H9 (cell line): ENCODE measurements at regions not wholly inside any gene's neighbourhood (a gene's known extent, or its start where the extent isn't known, plus 50 kb on each side); places are given as distances from the start of the nearest gene placed in this dataset.

Experiments
- DNase-seq: peaks from one replicate; pipeline ENCODE4 v3.0.0-alpha.2; 2017
- H2AFZ ChIP-seq: one replicate; pipeline ENCODE4 v1.6.1; 2013; ENCODE audit warnings: mild to moderate bottlenecking, low read length, control low read depth, moderate library complexity
- H2AK5ac ChIP-seq: 2 replicates; pipeline ENCODE4 v1.6.1; 2013; ENCODE audit warnings: low read length, control low read depth, mixed read lengths; ENCODE audit not compliant: insufficient read length
- H2BK120ac ChIP-seq: one replicate; pipeline ENCODE4 v1.6.1; 2013; ENCODE audit warnings: low read depth, mild to moderate bottlenecking, low read length, control low read depth, inconsistent platforms; ENCODE audit not compliant: poor library complexity, severe bottlenecking
- H2BK12ac ChIP-seq: 2 replicates; pipeline ENCODE4 v1.6.1; 2013; ENCODE audit warnings: low read length, control low read depth, mixed read lengths, low read depth; ENCODE audit not compliant: insufficient read length
- H2BK15ac ChIP-seq: 2 replicates; pipeline ENCODE4 v1.6.1; 2013; ENCODE audit warnings: low read depth, low read length, control low read depth
- H2BK20ac ChIP-seq: one replicate; pipeline ENCODE4 v1.6.1; 2013; ENCODE audit warnings: low read depth, mild to moderate bottlenecking, low read length, control low read depth, inconsistent platforms; ENCODE audit not compliant: poor library complexity, severe bottlenecking
- H2BK5ac ChIP-seq: 2 replicates; pipeline ENCODE4 v1.6.1; 2013; ENCODE audit warnings: low read length, control low read depth, mixed read lengths; ENCODE audit not compliant: insufficient read length
- H3K14ac ChIP-seq: 2 replicates; pipeline ENCODE4 v1.6.1; 2013; ENCODE audit warnings: low read length, control low read depth; ENCODE audit not compliant: insufficient read depth
- H3K18ac ChIP-seq: 2 replicates; pipeline ENCODE4 v1.6.1; 2013; ENCODE audit warnings: low read depth, mild to moderate bottlenecking, mixed read lengths, low read length, control low read depth; ENCODE audit not compliant: insufficient read length
- H3K23ac ChIP-seq: 2 replicates; pipeline ENCODE4 v1.6.1; 2013; ENCODE audit warnings: low read length, control low read depth, mixed read lengths, low read depth; ENCODE audit not compliant: insufficient read length
- H3K23me2 ChIP-seq: 2 replicates; pipeline ENCODE4 v1.6.1; 2013; ENCODE audit warnings: low read depth, mild to moderate bottlenecking, mixed read lengths, low read length, control low read depth; ENCODE audit not compliant: insufficient read length, poor library complexity, severe bottlenecking
- H3K27ac ChIP-seq: 2 replicates; pipeline ENCODE4 v1.5.1; 2013; ENCODE audit warnings: low read length, control low read depth, mixed read lengths, low read depth; ENCODE audit not compliant: insufficient read length
- H3K27me3 ChIP-seq: 2 replicates; pipeline ENCODE4 v1.6.1; 2013; ENCODE audit warnings: low read length, control low read depth, inconsistent platforms; ENCODE audit not compliant: insufficient read depth
- H3K4ac ChIP-seq: 2 replicates; pipeline ENCODE4 v1.6.1; 2013; ENCODE audit warnings: low read depth, mild to moderate bottlenecking, control low read depth, inconsistent platforms, low read length, moderate library complexity
- H3K4me1 ChIP-seq: 2 replicates; pipeline ENCODE4 v1.6.1; 2013; ENCODE audit warnings: low read length, control low read depth, inconsistent platforms; ENCODE audit not compliant: insufficient read depth
- H3K4me2 ChIP-seq: 2 replicates; pipeline ENCODE4 v1.6.1; 2013; ENCODE audit warnings: low read length, control low read depth, mixed read lengths; ENCODE audit not compliant: insufficient read length, insufficient read depth
- H3K56ac ChIP-seq: 2 replicates; pipeline ENCODE4 v1.6.1; 2013; ENCODE audit warnings: low read depth, mild to moderate bottlenecking, mixed read lengths, low read length, control low read depth; ENCODE audit not compliant: insufficient read length
- H3K79me1 ChIP-seq: 2 replicates; pipeline ENCODE4 v1.6.1; 2013; ENCODE audit warnings: low read depth, mild to moderate bottlenecking, moderate library complexity, low read length, control low read depth, inconsistent platforms; ENCODE audit not compliant: insufficient read depth, poor library complexity, severe bottlenecking
- H3K79me2 ChIP-seq: 2 replicates; pipeline ENCODE4 v1.6.1; 2013; ENCODE audit warnings: low read length, control low read depth, inconsistent platforms; ENCODE audit not compliant: insufficient read depth
- H3K9ac ChIP-seq: 2 replicates; pipeline ENCODE4 v1.6.1; 2013; ENCODE audit warnings: low read length, control low read depth, mixed read lengths; ENCODE audit not compliant: insufficient read length; ENCODE audit errors: extremely low read depth
- H3K9me3 ChIP-seq: one replicate; pipeline ENCODE4 v1.6.1; 2013; ENCODE audit warnings: low read depth, low read length, inconsistent platforms; ENCODE audit not compliant: control insufficient read depth
- H3T11ph ChIP-seq: one replicate; pipeline ENCODE4 v1.6.1; 2013; ENCODE audit warnings: mild to moderate bottlenecking, low read length, control low read depth, inconsistent platforms
- H4K20me1 ChIP-seq: one replicate; pipeline ENCODE4 v1.6.1; 2013; ENCODE audit not compliant: control insufficient read depth, insufficient read length, insufficient read depth
- H4K5ac ChIP-seq: 2 replicates; pipeline ENCODE4 v1.6.1; 2013; ENCODE audit warnings: low read depth, mild to moderate bottlenecking, mixed read lengths, low read length, control low read depth; ENCODE audit not compliant: insufficient read length
- H4K8ac ChIP-seq: replicated peaks from 2 replicates; pipeline ENCODE4 v1.6.1; 2013; ENCODE audit warnings: low read length, control low read depth, mixed read lengths, low read depth; ENCODE audit not compliant: insufficient read length
- H4K91ac ChIP-seq: 2 replicates; pipeline ENCODE4 v1.6.1; 2013; ENCODE audit warnings: low read depth, mild to moderate bottlenecking, moderate library complexity, mixed read lengths, low read length, control low read depth; ENCODE audit not compliant: insufficient read length
- H3K27ac Mint-ChIP-seq, 3 experiments: 2 replicates in 2 of 3; 3 replicates in 1 of 3; pipeline ENCODE4 v1.8.0; 2020 to 2021; ENCODE audit warnings: mixed read lengths in 3 of 3, mild to moderate bottlenecking in 1 of 3, moderate library complexity in 1 of 3
- H3K27me3 Mint-ChIP-seq: 2 replicates; pipeline ENCODE4 v1.8.0; 2021; ENCODE audit warnings: low read depth, mild to moderate bottlenecking, moderate library complexity, mixed read lengths
- H3K36me3 Mint-ChIP-seq, 3 experiments: 2 replicates in 2 of 3; 3 replicates in 1 of 3; pipeline ENCODE4 v1.8.0; 2020 to 2021; ENCODE audit warnings: low read depth in 3 of 3, mixed read lengths in 3 of 3; ENCODE audit not compliant: insufficient read depth in 1 of 3
- H3K4me1 Mint-ChIP-seq, 2 experiments: 2 replicates each; pipeline ENCODE4 v1.8.0; 2020; ENCODE audit warnings: mixed read lengths in 2 of 2
- H3K4me3 Mint-ChIP-seq, 2 experiments: 2 replicates in 1 of 2; 3 replicates in 1 of 2; pipeline ENCODE4 v1.8.0; 2020 to 2021; ENCODE audit warnings: mild to moderate bottlenecking in 2 of 2, mixed read lengths in 2 of 2, moderate library complexity in 1 of 2
- H3K9me3 Mint-ChIP-seq, 2 experiments: 2 replicates in 1 of 2; 3 replicates in 1 of 2; pipeline ENCODE4 v1.8.0; 2020; ENCODE audit warnings: mild to moderate bottlenecking in 2 of 2, mixed read lengths in 2 of 2, moderate library complexity in 1 of 2
- WGBS: extraction: QIAGEN DNeasy Blood & Tissue Kit; methylation state at CpG from one replicate; pipeline ENCODE4 v1.1.7; 2013; ENCODE audit warnings: missing lambda C conversion rate, low lambda C conversion rate, mixed read lengths; ENCODE audit not compliant: insufficient read length; ENCODE audit errors: extremely low coverage; 5-methylcytosine and 5-hydroxymethylcytosine counted together
- TF ChIP-seq, protein P1 (sequence below): fragments of 200-600 bp; sonication (generic); conservative IDR thresholded peaks from 3 replicates; pipeline ENCODE4 v1.8.0; 2021; ENCODE audit warnings: antibody characterized with exemption, mild to moderate bottlenecking

DNA sequence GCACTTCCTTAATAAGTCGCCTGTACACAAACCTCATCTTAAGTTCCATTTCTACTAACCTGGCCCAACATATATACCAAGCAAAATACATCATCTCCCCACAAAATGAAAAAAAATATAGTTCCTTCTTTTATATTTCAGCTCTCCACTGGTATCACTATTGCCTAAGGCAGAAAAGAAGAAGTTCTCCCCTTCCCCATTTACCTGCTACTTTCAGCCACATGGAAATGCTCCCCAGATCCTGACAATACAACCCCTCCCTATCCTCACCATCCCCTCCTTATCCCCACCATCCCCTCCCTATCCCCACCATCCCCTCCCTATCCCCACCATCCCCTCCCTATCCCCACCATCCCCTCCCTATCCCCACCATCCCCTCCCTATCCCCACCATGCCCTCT lies 175.7 kb downstream of the LINC00237 start:
- Histone ChIP-seq H4K91ac (no peak overlapping the region), H3K23me2 (no peaks in the 10 kb centered on the region), H3K27ac (no peak overlapping the region), H4K8ac (no peak overlapping the region), H2BK120ac (no peak overlapping the region), H3K79me2 (no peaks in the 10 kb centered on the region), H3K56ac (no peak overlapping the region), H3K9ac (no peak overlapping the region), H3K79me1 (no peaks in the 10 kb centered on the region), H3K4me1 (no peaks in the 10 kb centered on the region), H2BK20ac (no peak overlapping the region), H3T11ph (no peak overlapping the region), H3K4me2 (no peak overlapping the region), H2BK15ac (no peak overlapping the region), H3K18ac (no peak overlapping the region), H3K27me3 (no peaks in the 10 kb centered on the region), H2AFZ (no peak overlapping the region), H3K4ac (no peak overlapping the region), H3K14ac (no peak overlapping the region), H3K9me3 (no peaks in the 10 kb centered on the region), H3K23ac (no peak overlapping the region), H4K20me1 (no peaks in the 10 kb centered on the region), H2AK5ac (no peak overlapping the region), H2BK12ac (no peak overlapping the region), H2BK5ac (no peak overlapping the region), H4K5ac (no peak overlapping the region)
- no peak for DNase-seq
- Mint-ChIP-seq H3K27ac (no peak overlapping the region), H3K4me1 (peaks cover 7 to 10% of the 10 kb centered on the region in 2 experiments), H3K9me3 (no peaks in the 10 kb centered on the region), H3K36me3 (no peaks in the 10 kb centered on the region; a peak in 1 of 7 replicates), H3K4me3 (no peak overlapping the region), H3K27me3 (peaks cover 15% of the 10 kb centered on the region)
- TF ChIP-seq, protein P1, sequence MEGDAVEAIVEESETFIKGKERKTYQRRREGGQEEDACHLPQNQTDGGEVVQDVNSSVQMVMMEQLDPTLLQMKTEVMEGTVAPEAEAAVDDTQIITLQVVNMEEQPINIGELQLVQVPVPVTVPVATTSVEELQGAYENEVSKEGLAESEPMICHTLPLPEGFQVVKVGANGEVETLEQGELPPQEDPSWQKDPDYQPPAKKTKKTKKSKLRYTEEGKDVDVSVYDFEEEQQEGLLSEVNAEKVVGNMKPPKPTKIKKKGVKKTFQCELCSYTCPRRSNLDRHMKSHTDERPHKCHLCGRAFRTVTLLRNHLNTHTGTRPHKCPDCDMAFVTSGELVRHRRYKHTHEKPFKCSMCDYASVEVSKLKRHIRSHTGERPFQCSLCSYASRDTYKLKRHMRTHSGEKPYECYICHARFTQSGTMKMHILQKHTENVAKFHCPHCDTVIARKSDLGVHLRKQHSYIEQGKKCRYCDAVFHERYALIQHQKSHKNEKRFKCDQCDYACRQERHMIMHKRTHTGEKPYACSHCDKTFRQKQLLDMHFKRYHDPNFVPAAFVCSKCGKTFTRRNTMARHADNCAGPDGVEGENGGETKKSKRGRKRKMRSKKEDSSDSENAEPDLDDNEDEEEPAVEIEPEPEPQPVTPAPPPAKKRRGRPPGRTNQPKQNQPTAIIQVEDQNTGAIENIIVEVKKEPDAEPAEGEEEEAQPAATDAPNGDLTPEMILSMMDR, result no peak
- no CpG with 5 or more reads among the region's 1 CpG for WGBS
